HG02973 (cell line): ENCODE measurements at regions not wholly inside any gene's neighbourhood (a gene's known extent, or its start where the extent isn't known, plus 50 kb on each side); places are given as distances from the start of the nearest gene placed in this dataset.
"Not testable (repeated sequence)": the region's sequence is repeated elsewhere in the genome, so short reads cannot be mapped to it uniquely, and the experiment has no call there.

Source experiments
- ATAC-seq: cut with Tn5 transposase; IDR thresholded peaks from one replicate; pipeline ENCODE4 v1.9.1; 2021; ENCODE audit warnings: moderate library complexity; ENCODE audit not compliant: unreplicated experiment

DNA sequence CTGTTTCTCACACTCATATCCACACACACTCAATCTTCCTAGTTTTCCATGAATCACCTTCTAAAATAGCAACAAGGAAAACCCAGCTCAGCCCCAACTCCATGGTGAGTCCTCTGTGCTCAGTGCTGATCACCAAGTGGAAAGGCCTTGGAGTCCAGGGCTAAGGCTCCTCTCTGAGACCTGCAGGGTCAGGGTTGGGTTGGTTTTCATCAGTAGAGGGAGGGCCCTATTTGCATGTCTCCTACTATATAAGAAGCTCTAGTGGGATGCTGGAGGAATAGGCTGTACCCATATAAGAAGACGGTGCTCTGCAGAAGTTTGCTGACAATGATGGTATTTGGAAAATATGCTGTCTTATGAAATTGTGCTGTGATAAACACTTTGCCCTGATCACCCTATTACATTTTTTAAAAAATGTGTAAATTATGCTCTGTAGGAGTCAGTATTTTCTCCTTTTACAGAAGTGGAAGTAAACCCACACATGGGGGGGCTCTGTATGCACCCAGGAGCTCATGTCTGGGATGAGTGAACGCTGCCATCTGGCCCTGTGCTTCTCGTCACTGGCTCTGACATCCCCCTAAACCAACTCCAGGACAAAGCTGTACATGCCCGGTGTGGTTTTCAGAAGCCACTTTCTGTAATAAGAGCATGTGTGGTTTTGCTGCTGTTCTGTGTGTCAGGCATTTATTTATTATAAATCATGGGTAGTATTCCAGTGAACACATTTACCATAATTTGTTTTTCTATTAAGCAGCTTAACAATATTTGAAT, 536.3 kb downstream of the TMEM121 start:
- no peak for ATAC-seq

DNA sequence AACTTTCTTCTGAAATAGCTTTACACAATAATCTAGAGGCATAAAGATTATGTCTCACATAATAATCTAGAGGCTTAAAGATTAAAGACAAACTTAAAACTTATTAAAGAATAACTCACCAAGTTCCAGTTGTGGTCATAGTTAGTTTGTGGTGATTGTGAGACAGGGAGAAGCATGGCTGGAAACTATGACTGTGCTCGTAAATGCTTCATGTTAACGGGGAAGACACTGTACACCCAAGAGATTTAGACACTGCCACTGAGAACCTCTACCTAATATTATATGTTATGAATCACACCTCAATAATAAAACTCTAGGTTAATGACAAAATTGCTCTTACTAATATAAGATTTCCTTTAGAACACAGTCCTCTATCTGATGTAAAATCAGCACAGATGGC, 541.6 kb downstream of the TMEM121 start:
- ATAC-seq: no peak

DNA sequence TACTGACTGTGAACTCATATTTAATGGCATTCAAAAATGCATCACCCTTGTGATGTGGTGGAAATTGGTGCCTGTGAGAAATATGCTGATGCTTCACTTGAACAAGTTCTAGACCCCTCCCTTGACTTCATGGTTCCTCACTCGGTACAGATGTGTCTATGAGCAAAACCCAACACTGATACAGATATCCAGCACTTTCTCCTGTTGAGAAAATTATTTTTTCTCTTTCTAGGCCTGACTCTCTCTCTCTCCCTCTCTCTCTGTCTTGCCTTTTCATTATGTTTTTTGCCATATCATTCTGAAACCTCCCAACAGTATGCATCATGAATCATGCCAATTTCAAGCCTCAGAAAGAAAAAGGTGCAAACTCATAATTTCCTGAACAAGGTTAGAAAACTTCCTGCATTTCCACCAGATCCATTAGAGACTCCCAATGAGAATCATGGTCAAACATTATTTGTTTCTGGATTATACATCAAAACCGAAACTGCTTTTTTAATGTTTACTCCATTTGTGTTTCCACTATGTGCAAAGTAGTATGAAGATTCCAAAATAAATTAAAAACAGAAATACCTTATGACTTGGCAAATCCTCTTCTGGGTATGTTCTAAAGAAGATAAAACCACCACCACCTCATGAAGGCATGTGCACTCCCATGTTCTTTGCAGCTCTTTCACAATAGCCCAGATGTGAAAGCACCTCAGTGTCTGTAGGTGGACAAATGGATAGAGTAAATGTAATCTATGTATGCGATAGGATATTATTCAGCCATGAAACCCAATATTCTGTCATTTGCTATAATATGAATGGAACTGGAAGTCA, 543.6 kb downstream of the TMEM121 start:
- ATAC-seq: no peak

DNA sequence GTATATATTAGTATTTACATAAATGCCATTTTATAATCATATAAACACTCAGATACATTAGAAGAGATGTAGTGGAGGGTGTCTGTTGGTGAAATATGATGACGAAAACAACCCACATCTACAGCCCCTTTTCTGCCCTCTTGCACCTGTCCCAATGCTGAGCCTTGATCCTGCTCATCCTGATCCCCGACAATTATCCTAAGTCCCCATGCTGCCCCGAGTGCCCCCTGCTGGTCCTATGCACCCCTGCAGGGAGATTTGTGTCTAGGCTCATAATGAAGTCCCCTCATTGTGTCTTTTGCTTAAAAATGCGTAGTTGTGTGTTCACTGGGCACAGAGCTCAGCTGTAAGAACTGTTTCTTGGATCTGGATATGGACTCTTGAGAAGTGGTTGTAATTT, 554.5 kb downstream of the TMEM121 start:
- no peak for ATAC-seq

- ATAC-seq: not testable (repeated sequence)
Observed at GRCh38 chr14:106081721-106082120, 555.3 kb downstream of the TMEM121 start.

DNA sequence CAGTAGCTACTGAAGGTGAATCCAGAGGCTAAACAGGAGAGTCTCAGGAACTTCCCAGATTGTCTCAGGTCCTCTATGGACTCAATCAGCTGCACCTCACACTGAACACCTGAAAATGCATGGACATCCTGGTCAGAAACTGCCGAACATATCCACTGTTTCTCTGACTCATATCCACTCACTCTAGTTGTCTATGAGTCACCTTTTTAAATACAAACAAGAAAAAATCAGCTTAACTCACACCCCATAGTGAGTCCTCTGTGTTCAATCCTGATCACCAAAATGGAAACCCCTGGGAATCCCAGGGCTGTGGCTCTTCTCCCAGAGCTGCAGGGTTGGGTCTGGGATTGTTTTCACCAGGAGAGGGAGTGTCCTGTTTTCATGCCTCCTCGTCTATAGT, 556.7 kb downstream of the TMEM121 start:
- no peak for ATAC-seq

DNA sequence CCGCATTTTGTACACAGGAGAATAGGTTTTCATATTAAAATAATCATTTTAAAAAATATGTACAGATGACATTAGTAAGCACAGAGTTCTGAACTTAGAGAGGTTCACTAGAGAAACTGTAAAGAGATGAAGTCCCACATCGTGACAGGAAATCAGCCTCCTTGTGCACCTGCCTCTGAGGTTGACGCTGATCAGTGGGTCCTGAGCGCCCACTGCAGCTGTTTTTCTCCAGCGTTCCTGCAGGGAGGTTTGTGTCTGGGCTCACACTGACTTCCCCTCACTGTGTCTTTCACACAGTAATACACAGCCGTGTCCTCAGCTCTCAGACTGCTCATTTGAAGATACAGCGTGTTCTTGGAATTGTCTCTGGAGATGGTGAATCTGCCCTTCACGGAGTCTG, 561.5 kb downstream of the TMEM121 start:
- no peak for ATAC-seq

- ATAC-seq: not testable (repeated sequence)
Observed at GRCh38 chr14:106088860-106089259, 562.5 kb downstream of the TMEM121 start.

DNA sequence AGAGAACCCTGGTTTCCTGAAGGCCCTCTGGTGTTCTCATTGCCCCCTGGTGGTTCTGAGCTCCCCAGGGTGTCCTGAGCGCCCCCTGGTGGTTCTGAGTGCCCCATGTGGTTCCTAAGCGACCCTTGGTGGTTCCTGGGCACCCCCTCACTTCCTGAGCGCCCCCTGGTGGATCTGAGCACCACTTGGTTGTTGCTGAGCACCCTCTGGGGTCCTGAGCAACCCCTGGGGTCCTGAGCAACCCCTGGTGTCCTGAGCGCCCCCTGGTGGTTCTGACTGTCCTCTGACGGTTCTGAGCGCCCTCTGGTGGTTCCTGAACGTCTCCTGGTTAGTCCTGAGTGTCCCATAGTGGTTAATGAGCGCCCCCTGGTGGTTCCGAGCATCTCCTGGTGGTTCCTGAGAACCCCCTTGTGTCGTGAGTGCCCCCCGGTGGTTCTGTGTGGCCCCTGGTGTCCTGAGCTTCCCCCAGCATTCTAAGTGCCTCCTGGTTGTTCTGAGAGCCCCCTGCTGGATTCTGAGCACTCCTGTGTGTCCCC, 568.3 kb downstream of the TMEM121 start:
- no peak for ATAC-seq

DNA sequence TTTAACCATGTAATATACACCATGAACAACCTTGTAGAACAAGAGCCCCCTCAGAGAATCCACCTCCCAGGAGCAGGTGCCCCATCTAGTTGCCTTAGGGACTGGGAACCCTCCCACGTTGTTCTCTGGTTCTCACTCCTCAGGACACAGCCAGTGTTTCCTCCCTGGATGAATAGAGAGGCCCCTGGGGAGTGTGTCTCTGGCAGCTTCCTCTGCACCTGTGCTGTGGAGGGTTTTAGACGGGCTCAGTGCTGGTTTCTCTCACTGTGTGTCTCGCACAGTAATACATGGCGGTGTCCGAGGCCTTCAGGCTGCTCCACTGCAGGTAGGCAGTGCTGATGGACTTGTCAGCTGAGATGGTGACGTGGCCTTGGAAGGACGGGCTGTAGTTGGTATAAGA, 581.3 kb downstream of the TMEM121 start:
- ATAC-seq: no peak

DNA sequence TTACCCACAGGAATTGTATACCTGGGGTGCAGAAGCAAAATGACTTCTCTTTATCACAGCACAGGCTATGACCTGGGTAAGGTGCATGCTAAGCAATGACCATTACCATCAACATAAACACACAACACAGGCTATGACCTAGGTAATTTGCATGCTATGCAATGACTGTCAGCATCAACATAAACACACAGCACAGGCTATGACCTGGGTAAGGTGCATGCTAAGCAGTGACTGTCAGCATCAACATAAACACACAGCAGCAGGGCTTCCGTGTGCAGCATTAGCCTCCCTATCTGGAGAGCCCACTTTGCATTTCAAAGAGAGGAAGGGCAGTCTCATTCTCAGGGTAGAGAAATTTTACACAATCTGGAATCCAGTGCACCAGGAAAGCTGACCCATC, 583.0 kb downstream of the TMEM121 start:
- no peak for ATAC-seq

- ATAC-seq: no peak
Observed at GRCh38 chr14:106115401-106115800, 589.0 kb downstream of the TMEM121 start.

DNA sequence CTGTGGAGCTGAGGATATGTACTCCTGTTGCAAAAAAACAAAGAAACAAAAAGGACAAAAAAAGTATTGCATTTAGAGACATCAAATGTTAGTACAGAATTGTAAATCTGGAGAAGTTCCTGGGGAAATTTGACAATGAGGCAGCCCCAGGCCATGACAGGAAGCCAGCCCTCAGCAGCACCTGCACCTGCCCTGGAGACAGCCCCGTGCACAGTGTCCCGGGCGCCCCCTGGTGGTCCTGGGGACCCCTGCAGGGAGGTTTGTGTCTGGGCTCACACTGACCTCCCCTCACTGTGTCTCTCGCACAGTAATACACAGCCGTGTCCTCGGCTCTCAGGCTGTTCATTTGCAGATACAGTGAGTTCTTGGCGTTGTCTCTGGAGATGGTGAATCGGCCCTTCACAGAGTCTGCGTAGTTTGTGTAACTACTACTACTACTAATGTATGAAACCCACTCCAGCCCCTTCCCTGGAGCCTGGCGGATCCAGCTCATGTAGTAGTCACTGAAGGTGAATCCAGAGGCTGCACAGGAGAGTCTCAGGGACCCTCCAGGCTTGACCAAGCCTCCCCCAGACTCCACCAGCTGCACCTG, 590.1 kb downstream of the TMEM121 start:
- not testable (repeated sequence) for ATAC-seq

- ATAC-seq: no peak
Observed at GRCh38 chr14:106120101-106120500, 593.7 kb downstream of the TMEM121 start.

GRCh38 chr14:106129274-106129673, 602.9 kb downstream of the TMEM121 start:
- no peak for ATAC-seq

GRCh38 chr14:106129904-106130661, 603.7 kb downstream of the TMEM121 start:
- ATAC-seq: not testable (repeated sequence)

GRCh38 chr14:106133126-106133525, 606.7 kb downstream of the TMEM121 start:
- ATAC-seq: not testable (repeated sequence)

DNA sequence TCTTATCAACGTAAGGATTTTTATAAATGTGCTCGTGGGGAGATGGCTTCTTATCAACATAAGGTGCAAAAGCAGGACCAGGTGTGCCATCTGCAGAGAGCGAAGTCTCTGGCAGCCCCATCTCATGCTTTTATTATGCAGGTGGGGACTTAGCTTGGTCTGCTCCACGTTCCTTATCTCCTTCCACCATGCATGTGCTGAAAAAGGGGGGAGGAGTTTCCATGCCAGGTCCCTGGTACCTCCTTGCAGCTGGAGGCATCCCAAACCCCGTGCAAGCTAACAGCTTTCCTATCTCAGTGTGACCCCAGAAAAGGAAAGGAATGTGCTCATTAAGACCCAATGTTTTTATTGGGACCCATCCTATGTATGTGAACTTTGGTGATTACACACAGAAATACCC, 608.5 kb downstream of the TMEM121 start:
- no peak for ATAC-seq

- no peak for ATAC-seq
Observed at GRCh38 chr14:106141242-106142220, 615.1 kb downstream of the TMEM121 start.

DNA sequence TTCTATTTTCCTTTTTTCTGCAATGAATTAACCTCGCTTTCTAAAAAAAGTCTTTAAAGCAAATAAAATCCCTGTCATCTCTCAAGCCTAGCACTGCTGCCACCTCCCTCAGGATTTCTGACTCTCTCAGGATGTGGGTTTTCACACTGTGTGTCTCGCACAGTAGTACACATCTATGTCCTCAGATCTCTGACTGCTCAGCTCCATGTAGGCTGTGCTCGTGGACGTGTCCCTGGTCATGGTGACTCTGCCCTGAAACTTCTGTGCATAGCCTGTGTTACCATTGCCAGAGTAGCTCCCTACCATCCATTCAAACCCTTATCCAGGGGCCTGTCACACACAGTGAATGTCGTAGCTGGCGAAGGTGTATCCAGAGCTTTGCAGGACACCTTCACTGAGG, 619.3 kb downstream of the TMEM121 start:
- ATAC-seq: not testable (repeated sequence)
